ENCODE measurements at regions not wholly inside any gene's neighbourhood (a gene's known extent, or its start where the extent isn't known, plus 50 kb on each side); places are given as distances from the start of the nearest gene placed in this dataset.

DNA sequence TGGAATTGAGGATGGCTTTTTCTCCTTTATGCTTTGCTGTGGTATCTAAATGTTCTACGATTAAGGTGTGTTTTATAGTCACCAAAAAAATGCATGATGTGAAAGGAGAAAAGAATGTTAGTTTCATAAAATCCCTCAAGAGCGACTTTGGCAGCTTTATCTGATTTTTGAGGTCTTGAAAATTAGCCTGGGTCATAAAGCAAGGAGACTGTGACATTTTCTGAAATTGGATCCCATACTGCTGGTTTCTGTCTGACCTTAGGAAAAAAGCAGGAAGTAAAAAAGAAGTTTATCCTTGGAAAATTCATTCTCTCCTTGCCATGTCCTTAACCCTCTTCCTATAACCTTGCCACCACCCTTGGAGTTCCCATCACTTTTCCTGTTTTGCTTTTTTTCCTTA lies 525.3 kb downstream of the CD83 start:
- H3K27me3 ChIP-seq (replicated peaks in 2 of 5; ENCODE audit: control insufficient read depth in 4 of 5, insufficient read depth in 5 of 5, low read length in 4 of 5) = no peaks in the 10 kb centered on the region
- ChIA-PET POLR2A (no interaction called here), CTCF (interaction anchor here (0.6 kb wide), 1 partner anchor 14 kb away, joined by 3 read pairs; no protein-coding TSS in a partner anchor)
- WGBS (ENCODE audit: insufficient coverage) = 92% methylated on average over 2 of the region's 2 CpGs
- H3K9me3 ChIP-seq (ENCODE audit: control extremely low read depth in 1 of 5, control insufficient read depth in 4 of 5, insufficient read depth in 2 of 5, low read depth in 1 of 5, low read length in 4 of 5) = no peaks in the 10 kb centered on the region
- no peak overlapping the region for H3K4me3 ChIP-seq (ENCODE audit: control insufficient read depth in 1 of 7, extremely low read depth in 1 of 7, insufficient read depth in 4 of 7, low read depth in 2 of 7, low read length in 6 of 7)
- no peak overlapping the region for H3K27ac ChIP-seq (ENCODE audit: insufficient read depth in 1 of 2, low read depth in 1 of 2, low read length in 2 of 2, poor library complexity in 1 of 2, severe bottlenecking in 2 of 2)
- peaks cover 12 to 25% (median 16%) of the 10 kb centered on the region in 4 experiments for H3K4me1 ChIP-seq (ENCODE audit: control extremely low read depth in 1 of 4, control insufficient read depth in 4 of 4, insufficient read depth in 4 of 4, low read length in 3 of 4)
- DNase-seq = no peak
- H3K36me3 ChIP-seq (ENCODE audit: control insufficient read depth in 4 of 4, insufficient read depth in 4 of 4, low read length in 3 of 4) = no peaks in the 10 kb centered on the region

DNA sequence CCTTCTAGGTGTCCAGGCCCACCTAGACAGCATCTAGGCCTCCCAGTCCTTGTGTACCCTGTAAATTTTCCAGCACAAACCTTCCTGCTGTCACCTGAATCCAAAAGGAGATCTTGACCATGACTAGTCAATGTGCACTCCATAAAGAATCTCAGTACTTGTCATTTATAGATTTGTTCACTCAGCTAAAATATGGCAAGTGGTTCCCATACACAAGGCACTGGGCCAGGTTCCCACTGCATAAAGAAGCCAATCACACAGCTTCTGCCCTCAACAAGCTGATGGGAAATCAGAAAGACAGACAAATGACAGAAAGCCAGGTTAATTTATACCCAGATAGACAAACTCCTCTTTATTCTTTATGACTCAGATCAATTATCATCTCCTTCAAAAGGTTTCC lies 526.8 kb downstream of the CD83 start:
- Histone ChIP-seq H3K36me3 (ENCODE audit: control insufficient read depth in 4 of 4, insufficient read depth in 4 of 4, low read length in 3 of 4) (no peaks in the 10 kb centered on the region), H3K27ac (ENCODE audit: insufficient read depth in 1 of 2, low read depth in 1 of 2, low read length in 2 of 2, poor library complexity in 1 of 2, severe bottlenecking in 2 of 2) (no peak overlapping the region), H3K4me3 (ENCODE audit: control insufficient read depth in 1 of 7, extremely low read depth in 1 of 7, insufficient read depth in 4 of 7, low read depth in 2 of 7, low read length in 6 of 7) (no peak overlapping the region), H3K4me1 (ENCODE audit: control extremely low read depth in 1 of 4, control insufficient read depth in 4 of 4, insufficient read depth in 4 of 4, low read length in 3 of 4) (peaks cover under 1 to 10% (median 4%) of the 10 kb centered on the region in 4 experiments), H3K27me3 (replicated peaks in 2 of 5; ENCODE audit: control insufficient read depth in 4 of 5, insufficient read depth in 5 of 5, low read length in 4 of 5) (no peaks in the 10 kb centered on the region), H3K9me3 (ENCODE audit: control extremely low read depth in 1 of 5, control insufficient read depth in 4 of 5, insufficient read depth in 2 of 5, low read depth in 1 of 5, low read length in 4 of 5) (no peaks in the 10 kb centered on the region)
- DNase-seq = no peak
- CTCF ChIA-PET = no interaction called here
- POLR2A ChIA-PET = no interaction called here

DNA sequence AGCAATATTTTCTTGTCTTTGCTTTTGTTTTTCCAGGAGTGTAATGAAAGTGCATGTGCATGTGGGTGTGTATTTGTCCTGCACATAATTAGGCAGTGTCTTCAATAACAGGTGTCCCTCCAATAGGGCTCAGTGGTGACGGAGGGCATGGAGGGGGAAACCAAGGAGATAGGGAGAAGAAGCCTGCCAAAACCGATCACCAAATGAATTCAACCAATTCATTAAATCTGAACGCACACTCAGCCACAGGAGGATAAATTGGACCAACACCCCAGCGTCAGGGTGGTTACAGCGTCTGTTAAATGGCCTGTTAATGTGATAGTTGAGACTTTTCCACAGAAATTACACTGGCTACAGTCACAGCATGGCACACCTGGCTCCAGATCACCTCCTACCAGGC lies 527.6 kb downstream of the CD83 start:
- POLR2A ChIA-PET = no interaction called here
- peaks cover 0 to 3% (median 0%) of the 10 kb centered on the region in 4 experiments for H3K4me1 ChIP-seq (ENCODE audit: control extremely low read depth in 1 of 4, control insufficient read depth in 4 of 4, insufficient read depth in 4 of 4, low read length in 3 of 4)
- 96% methylated on average over 4 of the region's 5 CpGs for WGBS (ENCODE audit: insufficient coverage)
- CTCF ChIA-PET = no interaction called here
- H3K27ac ChIP-seq (ENCODE audit: insufficient read depth in 1 of 2, low read depth in 1 of 2, low read length in 2 of 2, poor library complexity in 1 of 2, severe bottlenecking in 2 of 2) = no peak overlapping the region
- H3K4me3 ChIP-seq (ENCODE audit: control insufficient read depth in 1 of 7, extremely low read depth in 1 of 7, insufficient read depth in 4 of 7, low read depth in 2 of 7, low read length in 6 of 7) = no peak overlapping the region
- H3K27me3 ChIP-seq (replicated peaks in 2 of 5; ENCODE audit: control insufficient read depth in 4 of 5, insufficient read depth in 5 of 5, low read length in 4 of 5) = no peaks in the 10 kb centered on the region
- H3K36me3 ChIP-seq (ENCODE audit: control insufficient read depth in 4 of 4, insufficient read depth in 4 of 4, low read length in 3 of 4) = no peaks in the 10 kb centered on the region
- no peak for DNase-seq
- H3K9me3 ChIP-seq (ENCODE audit: control extremely low read depth in 1 of 5, control insufficient read depth in 4 of 5, insufficient read depth in 2 of 5, low read depth in 1 of 5, low read length in 4 of 5) = no peaks in the 10 kb centered on the region

DNA sequence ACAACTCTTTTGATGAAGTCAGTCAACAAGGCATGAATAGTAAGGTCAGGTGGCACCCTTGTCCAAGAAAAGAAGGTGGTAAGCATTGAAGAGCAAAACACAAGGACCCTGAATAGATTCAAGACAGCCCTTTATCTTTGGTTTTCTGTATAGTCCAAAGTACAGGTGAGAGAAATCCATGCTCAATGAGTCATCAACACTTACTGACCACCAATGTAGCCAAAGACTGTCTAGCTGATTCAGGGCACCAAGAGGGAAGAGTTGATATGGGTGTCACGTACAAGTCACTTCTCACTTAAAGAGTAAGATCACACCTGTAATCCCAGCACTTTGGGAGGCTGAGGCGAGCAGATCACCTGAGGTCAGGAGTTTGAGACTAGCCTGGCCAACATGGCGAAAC lies 528.3 kb downstream of the CD83 start:
- WGBS (ENCODE audit: insufficient coverage) = 100% methylated on average over 2 of the region's 3 CpGs
- CTCF ChIA-PET = no interaction called here

GRCh38 chr6:14646371-14646770 lies 528.8 kb downstream of the CD83 start:
- Histone ChIP-seq H3K27me3 (replicated peaks in 2 of 5; ENCODE audit: control insufficient read depth in 4 of 5, insufficient read depth in 5 of 5, low read length in 4 of 5) (no peaks in the 10 kb centered on the region), H3K36me3 (ENCODE audit: control insufficient read depth in 4 of 4, insufficient read depth in 4 of 4, low read length in 3 of 4) (no peaks in the 10 kb centered on the region), H3K9me3 (ENCODE audit: control extremely low read depth in 1 of 5, control insufficient read depth in 4 of 5, insufficient read depth in 2 of 5, low read depth in 1 of 5, low read length in 4 of 5) (no peaks in the 10 kb centered on the region), H3K4me1 (ENCODE audit: control extremely low read depth in 1 of 4, control insufficient read depth in 4 of 4, insufficient read depth in 4 of 4, low read length in 3 of 4) (peaks cover 0 to 2% (median 0%) of the 10 kb centered on the region in 4 experiments), H3K4me3 (ENCODE audit: control insufficient read depth in 1 of 7, extremely low read depth in 1 of 7, insufficient read depth in 4 of 7, low read depth in 2 of 7, low read length in 6 of 7) (no peak overlapping the region), H3K27ac (ENCODE audit: insufficient read depth in 1 of 2, low read depth in 1 of 2, low read length in 2 of 2, poor library complexity in 1 of 2, severe bottlenecking in 2 of 2) (no peak overlapping the region)
- CTCF ChIA-PET = no interaction called here
- POLR2A ChIA-PET = no interaction called here
- DNase-seq = no peak
- no CpG with 5 or more reads among the region's 1 CpG for WGBS (ENCODE audit: insufficient coverage)

More for the DNA sequence above, 528.3 kb downstream of the CD83 start:
- DNase-seq = no peak
- Histone ChIP-seq H3K4me3 (ENCODE audit: control insufficient read depth in 1 of 7, extremely low read depth in 1 of 7, insufficient read depth in 4 of 7, low read depth in 2 of 7, low read length in 6 of 7) (no peak overlapping the region), H3K36me3 (ENCODE audit: control insufficient read depth in 4 of 4, insufficient read depth in 4 of 4, low read length in 3 of 4) (no peaks in the 10 kb centered on the region), H3K4me1 (ENCODE audit: control extremely low read depth in 1 of 4, control insufficient read depth in 4 of 4, insufficient read depth in 4 of 4, low read length in 3 of 4) (peaks cover 0 to 3% (median 0%) of the 10 kb centered on the region in 4 experiments), H3K27me3 (replicated peaks in 2 of 5; ENCODE audit: control insufficient read depth in 4 of 5, insufficient read depth in 5 of 5, low read length in 4 of 5) (no peaks in the 10 kb centered on the region), H3K9me3 (ENCODE audit: control extremely low read depth in 1 of 5, control insufficient read depth in 4 of 5, insufficient read depth in 2 of 5, low read depth in 1 of 5, low read length in 4 of 5) (no peaks in the 10 kb centered on the region), H3K27ac (ENCODE audit: insufficient read depth in 1 of 2, low read depth in 1 of 2, low read length in 2 of 2, poor library complexity in 1 of 2, severe bottlenecking in 2 of 2) (no peak overlapping the region)
- POLR2A ChIA-PET = no interaction called here

DNA sequence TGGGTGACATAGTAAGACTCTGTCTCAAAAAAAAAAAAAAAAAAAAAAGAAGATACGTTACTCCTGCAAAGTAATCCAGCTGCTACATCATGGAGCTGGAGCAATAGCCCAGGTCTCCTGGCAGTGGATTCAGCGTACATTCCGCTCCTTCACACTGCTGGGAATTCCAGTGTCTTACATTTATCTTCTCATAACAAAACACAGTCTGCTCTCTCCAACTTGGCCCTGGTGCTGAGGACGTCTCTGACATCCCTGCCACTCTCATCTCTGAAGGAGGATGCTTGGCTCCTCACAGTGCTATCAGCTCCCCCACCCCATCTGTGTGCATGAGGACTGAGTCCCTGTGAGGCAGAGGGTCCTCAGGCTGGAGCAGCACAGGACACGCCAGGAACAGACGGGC lies 529.8 kb downstream of the CD83 start:
- Histone ChIP-seq H3K27ac (ENCODE audit: insufficient read depth in 1 of 2, low read depth in 1 of 2, low read length in 2 of 2, poor library complexity in 1 of 2, severe bottlenecking in 2 of 2) (no peak overlapping the region), H3K36me3 (ENCODE audit: control insufficient read depth in 4 of 4, insufficient read depth in 4 of 4, low read length in 3 of 4) (no peaks in the 10 kb centered on the region), H3K27me3 (replicated peaks in 2 of 5; ENCODE audit: control insufficient read depth in 4 of 5, insufficient read depth in 5 of 5, low read length in 4 of 5) (no peaks in the 10 kb centered on the region), H3K9me3 (ENCODE audit: control extremely low read depth in 1 of 5, control insufficient read depth in 4 of 5, insufficient read depth in 2 of 5, low read depth in 1 of 5, low read length in 4 of 5) (no peaks in the 10 kb centered on the region), H3K4me3 (ENCODE audit: control insufficient read depth in 1 of 7, extremely low read depth in 1 of 7, insufficient read depth in 4 of 7, low read depth in 2 of 7, low read length in 6 of 7) (no peak overlapping the region), H3K4me1 (ENCODE audit: control extremely low read depth in 1 of 4, control insufficient read depth in 4 of 4, insufficient read depth in 4 of 4, low read length in 3 of 4) (no peaks in the 10 kb centered on the region)
- POLR2A ChIA-PET = no interaction called here
- no peak for DNase-seq
- CTCF ChIA-PET = no interaction called here
- WGBS (ENCODE audit: insufficient coverage) = 97% methylated on average over 4 of the region's 6 CpGs

GRCh38 chr6:14652536-14652935 lies 535.0 kb downstream of the CD83 start:
- H3K36me3 ChIP-seq (ENCODE audit: control insufficient read depth in 4 of 4, insufficient read depth in 4 of 4, low read length in 3 of 4) = no peaks in the 10 kb centered on the region
- no peak for DNase-seq
- ChIA-PET POLR2A (no interaction called here), CTCF (interaction anchor here (0.5 to 0.8 kb wide), 2 partner anchors 11 to 17 kb away, joined by 3 read pairs; no protein-coding TSS in a partner anchor)
- H3K4me1 ChIP-seq (ENCODE audit: control extremely low read depth in 1 of 4, control insufficient read depth in 4 of 4, insufficient read depth in 4 of 4, low read length in 3 of 4) = peaks cover 16 to 24% (median 23%) of the 10 kb centered on the region in 4 experiments
- no peaks in the 10 kb centered on the region for H3K27me3 ChIP-seq (replicated peaks in 2 of 5; ENCODE audit: control insufficient read depth in 4 of 5, insufficient read depth in 5 of 5, low read length in 4 of 5)
- no peaks in the 10 kb centered on the region for H3K9me3 ChIP-seq (ENCODE audit: control extremely low read depth in 1 of 5, control insufficient read depth in 4 of 5, insufficient read depth in 2 of 5, low read depth in 1 of 5, low read length in 4 of 5)
- H3K4me3 ChIP-seq (ENCODE audit: control insufficient read depth in 1 of 7, extremely low read depth in 1 of 7, insufficient read depth in 4 of 7, low read depth in 2 of 7, low read length in 6 of 7) = no peak overlapping the region
- H3K27ac ChIP-seq (ENCODE audit: insufficient read depth in 1 of 2, low read depth in 1 of 2, low read length in 2 of 2, poor library complexity in 1 of 2, severe bottlenecking in 2 of 2) = no peak overlapping the region

Data from common myeloid progenitor, CD34-positive (primary cell).